Ascending aorta (tissue), 2 donors: ENCODE measurements at regions not wholly inside any gene's neighbourhood (a gene's known extent, or its start where the extent isn't known, plus 50 kb on each side); places are given as distances from the start of the nearest gene placed in this dataset.

Source experiments
- DNase-seq, 2 donors: peaks; one replicate each; pipeline ENCODE4 v3.0.0-alpha.2; 2019; ENCODE audit warnings: low spot score in 2 of 2
- H3K27ac ChIP-seq, 2 donors: fragments of 200-600 bp; sonication (generic); one replicate each; pipeline ENCODE4 v1.5.1; 2016 to 2017; ENCODE audit warnings: mild to moderate bottlenecking in 1 of 2
- H3K27me3 ChIP-seq: fragments of 200-600 bp; sonication (generic); one replicate; pipeline ENCODE4 v1.5.1; 2017
- H3K36me3 ChIP-seq, 2 donors: fragments of 200-600 bp; sonication (generic); one replicate each; pipeline ENCODE4 v1.5.1; 2016
- H3K4me1 ChIP-seq, 2 donors: fragments of 200-600 bp; sonication (generic); one replicate each; pipeline ENCODE4 v1.5.1; 2016 to 2017; ENCODE audit warnings: mild to moderate bottlenecking in 1 of 2
- H3K4me3 ChIP-seq, 2 donors: fragments of 200-600 bp; sonication (generic); one replicate each; pipeline ENCODE4 v1.5.1; 2016 to 2017; ENCODE audit warnings: mild to moderate bottlenecking in 1 of 2
- H3K9me3 ChIP-seq, 2 donors: fragments of 200-600 bp; sonication (generic); one replicate each; pipeline ENCODE4 v1.5.1; 2016
- CTCF ChIP-seq, 3 experiments: fragments of 200-600 bp in 2 of 3; fragments of 450-650 bp in 1 of 3; sonication (generic) in 2 of 3; IDR thresholded peaks; one replicate each; pipeline ENCODE4 v1.5.1; 2016 to 2019; ENCODE audit warnings: antibody characterized with exemption in 3 of 3, mild to moderate bottlenecking in 1 of 3, moderate library complexity in 1 of 3
- intact Hi-C: fragments of 100-400 bp; cut with DNase I; formaldehyde crosslinking; loops from one replicate; pipeline ENCODE4 v1.15.1; 2023

GRCh38 chr14:40100544-40101196 is 668.4 kb upstream of the FBXO33 start:
- no peak for TF ChIP-seq CTCF (IDR thresholded peaks at IDR 0.05)
- Histone ChIP-seq H3K4me3 (no peak overlapping the region), H3K36me3 (no peaks in the 10 kb centered on the region), H3K9me3 (no peaks in the 10 kb centered on the region), H3K27me3 (no peaks in the 10 kb centered on the region), H3K4me1 (no peaks in the 10 kb centered on the region), H3K27ac (no peak overlapping the region)
- intact Hi-C loops: no loop called here
- DNase-seq: no peak

- H3K27ac ChIP-seq: no peak overlapping the region
- no peak overlapping the region for H3K4me3 ChIP-seq
- no peaks in the 10 kb centered on the region for H3K9me3 ChIP-seq
- no peak for DNase-seq
- no peak for TF ChIP-seq CTCF (IDR thresholded peaks at IDR 0.05)
- H3K36me3 ChIP-seq: no peaks in the 10 kb centered on the region
- intact Hi-C loops: no loop called here
- no peaks in the 10 kb centered on the region for H3K4me1 ChIP-seq
- H3K27me3 ChIP-seq: no peaks in the 10 kb centered on the region
Observed at GRCh38 chr14:40099316-40099715, 667.1 kb upstream of the FBXO33 start.

- no peaks in the 10 kb centered on the region for H3K27me3 ChIP-seq
- no peaks in the 10 kb centered on the region for H3K4me1 ChIP-seq
- H3K9me3 ChIP-seq: no peaks in the 10 kb centered on the region
- TF ChIP-seq CTCF (IDR thresholded peaks at IDR 0.05): no peak
- H3K27ac ChIP-seq: no peak overlapping the region
- no peak overlapping the region for H3K4me3 ChIP-seq
- intact Hi-C loops: no loop called here
- no peak for DNase-seq
- H3K36me3 ChIP-seq: no peaks in the 10 kb centered on the region
Observed at GRCh38 chr14:40098468-40098867, 666.2 kb upstream of the FBXO33 start.

GRCh38 chr14:40096968-40097367 is 664.7 kb upstream of the FBXO33 start:
- Histone ChIP-seq H3K36me3 (no peaks in the 10 kb centered on the region), H3K4me1 (no peaks in the 10 kb centered on the region), H3K27me3 (no peaks in the 10 kb centered on the region), H3K4me3 (no peak overlapping the region), H3K9me3 (no peaks in the 10 kb centered on the region), H3K27ac (no peak overlapping the region)
- intact Hi-C loops: no loop called here
- DNase-seq: no peak
- TF ChIP-seq CTCF (IDR thresholded peaks at IDR 0.05): no peak

- no peak for DNase-seq
- no peaks in the 10 kb centered on the region for H3K27me3 ChIP-seq
- no peaks in the 10 kb centered on the region for H3K36me3 ChIP-seq
- H3K4me3 ChIP-seq: no peak overlapping the region
- no peak for TF ChIP-seq CTCF (IDR thresholded peaks at IDR 0.05)
- no peaks in the 10 kb centered on the region for H3K4me1 ChIP-seq
- H3K27ac ChIP-seq: no peak overlapping the region
- intact Hi-C loops: no loop called here
- H3K9me3 ChIP-seq: no peaks in the 10 kb centered on the region
Observed at GRCh38 chr14:40093800-40094199, 661.6 kb upstream of the FBXO33 start.

GRCh38 chr14:40074169-40074568 is 641.9 kb upstream of the FBXO33 start:
- no peak for DNase-seq
- intact Hi-C loops: no loop called here
- Histone ChIP-seq H3K36me3 (no peaks in the 10 kb centered on the region), H3K4me3 (no peak overlapping the region), H3K9me3 (no peaks in the 10 kb centered on the region), H3K4me1 (no peaks in the 10 kb centered on the region), H3K27ac (no peak overlapping the region), H3K27me3 (no peaks in the 10 kb centered on the region)
- TF ChIP-seq CTCF (IDR thresholded peaks at IDR 0.05): no peak
